Heart right ventricle (tissue), 16 donors: ENCODE measurements at regions not wholly inside any gene's neighbourhood (a gene's known extent, or its start where the extent isn't known, plus 50 kb on each side); places are given as distances from the start of the nearest gene placed in this dataset.

Source experiments
- ATAC-seq, 8 donors: fragments of 200-7000 bp; cut with Tn5 transposase; one replicate each; pipeline ENCODE4 v1.9.1; 2020; ENCODE audit warnings: mild to moderate bottlenecking in 8 of 8, moderate library complexity in 8 of 8, moderate number of reproducible peaks in 1 of 8
- DNase-seq, 2 donors: peaks; one replicate each; pipeline ENCODE4 v3.0.0-alpha.2; 2020
- H3K27ac ChIP-seq, 10 donors: fragments of 200-600 bp; sonication (generic) in 2 of 10; one replicate each; pipeline versions ENCODE4 v1.5.0 to v1.8.0; 2020 to 2022; ENCODE audit warnings: mild to moderate bottlenecking in 3 of 10
- H3K27me3 ChIP-seq, 7 donors: fragments of 200-600 bp; one replicate each; pipeline ENCODE4 v1.8.0; 2021 to 2022; ENCODE audit warnings: mild to moderate bottlenecking in 2 of 7
- H3K36me3 ChIP-seq, 9 donors: fragments of 200-600 bp; sonication (generic) in 1 of 9; one replicate each; pipeline versions ENCODE4 v1.5.0 to v1.8.0; 2020 to 2022; ENCODE audit warnings: mild to moderate bottlenecking in 2 of 9
- H3K4me1 ChIP-seq, 9 donors: fragments of 200-600 bp; sonication (generic) in 1 of 9; one replicate each; pipeline versions ENCODE4 v1.5.0 to v1.8.0; 2020 to 2022; ENCODE audit warnings: mild to moderate bottlenecking in 4 of 9
- H3K4me3 ChIP-seq, 10 donors: fragments of 200-600 bp; sonication (generic) in 2 of 10; one replicate each; pipeline versions ENCODE4 v1.5.0 to v1.8.0; 2020 to 2022; ENCODE audit warnings: mild to moderate bottlenecking in 7 of 10, moderate library complexity in 2 of 10
- H3K9me3 ChIP-seq, 11 donors: fragments of 200-600 bp in 10 of 11; sonication (generic) in 2 of 11; one replicate each; pipeline versions ENCODE4 v1.5.0 to v1.8.0; 2013 to 2022; ENCODE audit warnings: mild to moderate bottlenecking in 2 of 11, control low read depth in 1 of 11, moderate library complexity in 1 of 11
- CTCF ChIP-seq, 9 donors: fragments of 200-600 bp; sonication (generic) in 2 of 9; IDR thresholded peaks; one replicate each; pipeline versions ENCODE4 v1.5.0 to v1.8.0; 2021 to 2022; ENCODE audit warnings: antibody characterized with exemption in 9 of 9, mild to moderate bottlenecking in 5 of 9, moderate library complexity in 1 of 9
- WGBS, 2 donors: extraction: QIAGEN DNeasy Blood & Tissue Kit; methylation state at CpG; one replicate each; pipeline ENCODE4 v1.1.7; 2013; ENCODE audit warnings: inconsistent platforms in 1 of 2; 5-methylcytosine and 5-hydroxymethylcytosine counted together
- intact Hi-C, 10 donors: fragments of 100-400 bp; cut with DNase I; formaldehyde crosslinking; loops; one replicate each; pipeline versions ENCODE4 v1.11.1 to v1.14.2; 2022
- donor health status: Arrhythmogenic right ventricular cardiomyopathy.
- donor health status: ischemic (EF 13 %, LVEDD 7.1; RV severe dilation, severe dysfunction).
- donor health status: healthy with polysubstance abuse.
- donor health status: DM: no; HTN: yes; CAD: no.
- donor health status: DM: no; HTN: no; CAD: no.
- donor health status: ischemic (EF 25% LVEDD 6.9; RV normal size, moderate dysfunction).
- donor health status: ischemic (EF 25% LVEDD 5.7; RV mildly dilated, moderate dysfunction).
- donor health status: healthy.
- donor health status: DM: yes; HTN: yes; CAD: no.
- donor health status: Ischemic cardiomyopathy.
- donor health status: ischemic (EF 35%, LVEDD 5.7; RV mildly dilated, moderate dysfunction).
- donor health status: nonischemic (EF 11% LVEDD 7.7; RV severe dilation, severe dysfunction).
- donor health status: DM: yes; HTN: yes; CAD: no.
- donor health status: PGD.
- donor health status: ischemic (EF 29% LVEDD 5.4; RV normal size, mild dysfunction).
- donor health status: nonischemic (EF 23%, LVEDD 6.1; RV moderate dilation, normal function).

- 91 to 92% methylated on average over 4 of the region's 4 CpGs for WGBS, 2 donors
- no peak overlapping the region for H3K4me3 ChIP-seq
- no peak overlapping the region for H3K27ac ChIP-seq
- no peaks in the 10 kb centered on the region for H3K9me3 ChIP-seq
- no peaks in the 10 kb centered on the region for H3K4me1 ChIP-seq
- H3K27me3 ChIP-seq, result peaks cover 0 to 9% (median 0%) of the 10 kb centered on the region in 7 donors
- ATAC-seq, result no peak
- no peak for DNase-seq
- H3K36me3 ChIP-seq, result no peaks in the 10 kb centered on the region
- TF ChIP-seq CTCF (IDR thresholded peaks at IDR 0.05), result no peak
- intact Hi-C loops, result loop anchor here in 8 of 10 donors (5.0 to 10.0 kb wide), 5 partner anchors 120 to 582 kb away; partner anchors contain the start of gene ART4 (in 3 of the 8)
These were observed 49.9 kb upstream of the PTPRO start for GRCh38 chr12:15272376-15272775.
